Neural cell (in vitro differentiated cells): ENCODE measurements at regions not wholly inside any gene's neighbourhood (a gene's known extent, or its start where the extent isn't known, plus 50 kb on each side); places are given as distances from the start of the nearest gene placed in this dataset.

ENCODE experiments used
- H2AFZ ChIP-seq: fragments of 200-600, 300-800 bp; sonication (generic), shearing (Covaris generic); 2 replicates; pipeline ENCODE4 v1.6.0; 2014; ENCODE audit warnings: low read depth, mild to moderate bottlenecking, antibody characterized with exemption, low read length, moderate library complexity
- H3F3A ChIP-seq: fragments of 200-600 bp; shearing (Covaris generic); 2 replicates; pipeline ENCODE4 v1.6.1; 2016; ENCODE audit warnings: mild to moderate bottlenecking, moderate library complexity, mixed read lengths, antibody characterized with exemption, low read length; ENCODE audit not compliant: insufficient read depth, poor library complexity, severe bottlenecking
- H3K27ac ChIP-seq: fragments of 200-600, 300-800 bp; sonication (generic), shearing (Covaris generic); 2 replicates; pipeline ENCODE4 v1.5.1; 2014; ENCODE audit warnings: mild to moderate bottlenecking, low read length, moderate library complexity
- H3K27me3 ChIP-seq: fragments of 300-800, 200-600 bp; sonication (generic), shearing (Covaris generic); 2 replicates; pipeline ENCODE4 v1.6.0; 2014; ENCODE audit warnings: mild to moderate bottlenecking, low read depth, low read length, moderate library complexity; ENCODE audit not compliant: insufficient read depth
- H3K36me3 ChIP-seq: fragments of 300-800, 200-600 bp; sonication (generic), shearing (Covaris generic); 2 replicates; pipeline ENCODE4 v1.5.1; 2014; ENCODE audit warnings: mild to moderate bottlenecking, antibody characterized with exemption, low read length, moderate library complexity; ENCODE audit not compliant: insufficient read depth
- H3K4me2 ChIP-seq: fragments of 300-800, 200-600 bp; sonication (generic), shearing (Covaris generic); 2 replicates; pipeline ENCODE4 v1.6.0; 2014; ENCODE audit warnings: mild to moderate bottlenecking, low read length
- H3K4me3 ChIP-seq: fragments of 300-800, 200-600 bp; sonication (generic), shearing (Covaris generic); 2 replicates; pipeline ENCODE4 v1.5.1; 2014; ENCODE audit warnings: mild to moderate bottlenecking, low read length, moderate library complexity
- H3K79me2 ChIP-seq: fragments of 200-600 bp; shearing (Covaris generic); replicated peaks from 2 replicates; pipeline ENCODE4 v1.6.0; 2014; ENCODE audit warnings: mild to moderate bottlenecking, low read length, moderate library complexity; ENCODE audit not compliant: insufficient read depth
- H3K9ac ChIP-seq: fragments of 300-800, 200-600 bp; sonication (generic), shearing (Covaris generic); 2 replicates; pipeline ENCODE4 v1.6.1; 2016; ENCODE audit warnings: mild to moderate bottlenecking, low read length, mixed read lengths
- H3K9me2 ChIP-seq: fragments of 200-600 bp; shearing (Covaris generic); 2 replicates; pipeline ENCODE4 v1.6.1; 2016; ENCODE audit warnings: mild to moderate bottlenecking, low read length, mixed read lengths; ENCODE audit not compliant: insufficient read depth
- H3K9me3 ChIP-seq: fragments of 200-600, 300-800 bp; sonication (generic), shearing (Covaris generic); 2 replicates; pipeline ENCODE4 v1.6.1; 2016; ENCODE audit warnings: mild to moderate bottlenecking, mixed run types, low read length, moderate library complexity, mixed read lengths
- H4K20me1 ChIP-seq: fragments of 200-600 bp; shearing (Covaris generic); 2 replicates; pipeline ENCODE4 v1.6.1; 2016; ENCODE audit warnings: mild to moderate bottlenecking, mixed run types; ENCODE audit not compliant: insufficient read depth
- CTCF ChIP-seq: fragments of 450-650 bp; IDR thresholded peaks from 2 replicates; pipeline ENCODE4 v1.5.1; 2014; ENCODE audit warnings: antibody characterized with exemption, mild to moderate bottlenecking, moderate library complexity; ENCODE audit not compliant: poor library complexity, severe bottlenecking
- EZH2 ChIP-seq: fragments of 200-600, 300-800 bp; shearing (Covaris generic), sonication (generic); IDR thresholded peaks from 2 replicates; pipeline ENCODE4 v1.6.1; 2014; ENCODE audit warnings: antibody characterized with exemption, low read length, borderline replicate concordance, mild to moderate bottlenecking; ENCODE audit not compliant: insufficient read depth, poor library complexity, severe bottlenecking
- POLR2AphosphoS5 ChIP-seq: IDR thresholded peaks from 2 replicates; pipeline ENCODE4 v1.6.1; 2012
- RAD21 ChIP-seq: fragments of 450-650 bp; conservative IDR thresholded peaks from 2 replicates; pipeline ENCODE4 v1.6.1; 2014; ENCODE audit warnings: antibody characterized with exemption, mild to moderate bottlenecking, moderate library complexity
- REST ChIP-seq: IDR thresholded peaks from 2 replicates; pipeline ENCODE4 v1.6.1; 2012; ENCODE audit warnings: borderline replicate concordance
- SMC3 ChIP-seq: fragments of 450-650 bp; conservative IDR thresholded peaks from 2 replicates; pipeline ENCODE4 v1.6.1; 2014; ENCODE audit warnings: antibody characterized with exemption, mild to moderate bottlenecking, moderate library complexity; ENCODE audit not compliant: poor library complexity
- TAF1 ChIP-seq: IDR thresholded peaks from 2 replicates; pipeline ENCODE4 v1.6.1; 2012; ENCODE audit warnings: low read depth

GRCh38 chr7:46169384-46169755 is 248.3 kb upstream of the IGFBP3 start:
- H3F3A ChIP-seq, result no peaks in the 10 kb centered on the region

GRCh38 chr7:46168671-46169383 is 247.8 kb upstream of the IGFBP3 start:
- no peaks in the 10 kb centered on the region for H3K9me3 ChIP-seq
- no peaks in the 10 kb centered on the region for H3K9me2 ChIP-seq
- H3K27me3 ChIP-seq, result no peaks in the 10 kb centered on the region
- H3K4me2 ChIP-seq, result no peak overlapping the region
- no peaks in the 10 kb centered on the region for H3K79me2 ChIP-seq
- no peak overlapping the region for H2AFZ ChIP-seq
- H3K9ac ChIP-seq, result no peak overlapping the region
- no peak overlapping the region for H3K4me3 ChIP-seq
- no peaks in the 10 kb centered on the region for H3K36me3 ChIP-seq
- H3F3A ChIP-seq, result no peaks in the 10 kb centered on the region
- no peaks in the 10 kb centered on the region for H4K20me1 ChIP-seq
- no peak for TF ChIP-seq RAD21
- TF ChIP-seq POLR2AphosphoS5, result no peak
- no peak for TF ChIP-seq REST
- TF ChIP-seq EZH2, result no peak
- no peak for TF ChIP-seq SMC3
- no peak for TF ChIP-seq TAF1
- H3K27ac ChIP-seq, result no peak overlapping the region

More at GRCh38 chr7:46169384-46169755, 248.3 kb upstream of the IGFBP3 start:
- Histone ChIP-seq H3K36me3 (no peaks in the 10 kb centered on the region), H3K79me2 (no peaks in the 10 kb centered on the region), H2AFZ (no peak overlapping the region), H3K4me3 (no peak overlapping the region), H3K27me3 (no peaks in the 10 kb centered on the region), H4K20me1 (no peaks in the 10 kb centered on the region), H3K27ac (no peak overlapping the region), H3K4me2 (no peak overlapping the region), H3K9me3 (no peaks in the 10 kb centered on the region), H3K9me2 (no peaks in the 10 kb centered on the region), H3K9ac (no peak overlapping the region)
- TF ChIP-seq CTCF (no peak), RAD21 (no peak), REST (no peak), POLR2AphosphoS5 (no peak), SMC3 (no peak)
